H7 (cell line): ENCODE measurements at regions not wholly inside any gene's neighbourhood (a gene's known extent, or its start where the extent isn't known, plus 50 kb on each side); places are given as distances from the start of the nearest gene placed in this dataset.

Experiments
- DNase-seq: peaks from one replicate; pipeline ENCODE4 v3.0.0; 2012
- H3K27me3 ChIP-seq: 2 replicates; pipeline ENCODE4 v1.6.0; 2011; ENCODE audit warnings: mild to moderate bottlenecking, low read length; ENCODE audit not compliant: control insufficient read depth, insufficient read depth
- H3K36me3 ChIP-seq: replicated peaks from 2 replicates; pipeline ENCODE4 v1.5.1; 2011; ENCODE audit warnings: low read length; ENCODE audit not compliant: control insufficient read depth, insufficient read depth
- H3K4me3 ChIP-seq: 2 replicates; pipeline ENCODE4 v1.5.1; 2011; ENCODE audit warnings: low read depth, mild to moderate bottlenecking, control low read depth, low read length, moderate library complexity; ENCODE audit not compliant: insufficient read depth

DNA sequence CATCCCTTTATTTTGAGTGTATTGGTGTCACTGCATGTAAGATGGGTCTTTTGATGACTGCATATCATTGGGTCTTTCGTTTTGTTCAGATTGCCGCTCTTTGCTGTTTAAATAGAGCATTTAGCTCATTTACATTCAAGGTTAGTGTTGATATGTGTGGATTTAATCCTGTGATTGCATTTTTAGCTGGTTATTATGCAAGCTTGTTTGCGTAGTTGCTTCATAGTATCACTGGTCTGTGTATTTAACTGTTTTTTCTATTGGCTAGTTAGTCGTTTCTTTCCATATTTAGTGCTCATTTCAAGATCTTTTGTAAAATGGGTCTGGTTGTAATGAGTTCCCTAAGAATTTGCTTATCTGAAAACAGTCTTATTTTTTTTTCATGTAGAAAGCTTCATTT lies 1170.6 kb upstream of the SEL1L start:
- Histone ChIP-seq H3K4me3 (no peak overlapping the region), H3K27me3 (no peaks in the 10 kb centered on the region), H3K36me3 (no peaks in the 10 kb centered on the region)
- DNase-seq, result no peak

DNA sequence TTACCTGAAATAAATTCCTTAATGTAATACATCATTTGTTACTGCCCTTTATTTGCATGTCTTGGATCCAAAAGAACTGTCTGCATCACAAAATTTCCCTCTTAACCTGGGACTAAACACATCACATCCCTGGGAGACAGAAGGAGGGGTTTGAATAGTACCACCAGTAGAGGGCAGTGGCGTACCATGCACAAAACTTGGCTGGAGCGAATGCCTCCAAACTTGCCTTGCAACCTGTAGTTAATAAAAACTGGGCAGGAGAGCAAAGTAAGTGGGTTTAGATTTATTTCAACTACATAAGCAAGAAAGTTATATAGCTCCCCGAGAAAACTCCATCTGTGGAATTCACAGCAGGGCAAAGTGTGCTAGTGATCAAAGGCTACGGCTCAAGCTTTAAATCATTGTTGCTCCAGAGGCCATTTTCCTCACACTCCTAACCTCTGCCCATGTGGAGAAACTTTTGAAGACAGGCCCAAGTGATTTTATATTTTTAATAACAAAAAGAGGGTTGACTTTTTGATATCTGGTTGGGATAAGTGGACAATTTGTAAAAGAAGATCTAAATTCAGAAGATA lies 1176.7 kb upstream of the SEL1L start:
- no peaks in the 10 kb centered on the region for H3K36me3 ChIP-seq
- peak; percentile 8 for DNase-seq
- H3K27me3 ChIP-seq, result no peaks in the 10 kb centered on the region
- no peak overlapping the region for H3K4me3 ChIP-seq

DNA sequence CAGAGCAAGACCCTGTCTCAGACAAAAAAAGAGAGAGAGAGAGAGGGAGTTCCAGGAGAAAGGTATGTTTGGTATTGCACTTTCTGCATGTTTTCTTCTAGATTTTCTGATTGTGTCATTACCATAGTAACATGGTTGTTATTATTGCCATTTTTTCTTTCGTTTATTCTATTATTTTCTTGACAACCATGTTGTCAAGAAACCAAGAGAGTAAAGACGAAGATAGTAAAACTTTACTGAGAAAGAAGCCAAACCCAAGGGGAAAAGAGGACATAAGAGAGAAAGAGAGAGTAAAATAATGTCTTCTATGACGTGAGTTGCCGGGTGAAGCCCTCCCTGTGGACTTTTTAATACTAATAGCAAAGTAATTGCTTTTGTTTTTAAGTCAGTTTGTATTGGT lies 1186.0 kb upstream of the SEL1L start:
- no peak for DNase-seq
- no peaks in the 10 kb centered on the region for H3K36me3 ChIP-seq
- H3K27me3 ChIP-seq, result no peaks in the 10 kb centered on the region
- H3K4me3 ChIP-seq, result no peak overlapping the region

DNA sequence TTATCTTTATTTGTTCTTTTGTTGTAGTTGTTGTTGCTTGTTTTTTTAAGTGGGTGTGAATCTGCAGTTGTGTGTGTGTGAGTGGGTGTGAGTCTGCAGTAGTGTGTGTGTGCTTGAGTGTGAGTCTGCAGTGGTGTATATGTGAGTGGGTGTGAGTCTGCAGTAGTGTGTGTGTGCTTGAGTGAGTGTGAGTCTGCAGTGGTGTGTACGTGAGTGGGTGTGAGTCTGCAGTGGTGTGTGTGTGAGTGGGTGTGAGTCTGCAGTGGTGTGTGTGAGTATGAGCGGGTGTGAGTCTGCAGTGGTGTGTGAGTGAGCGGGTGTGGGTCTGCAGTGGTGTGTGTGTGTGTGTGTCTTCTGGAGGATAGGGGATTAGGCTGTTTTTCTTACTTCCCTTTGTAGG lies 1186.8 kb upstream of the SEL1L start:
- H3K4me3 ChIP-seq, result no peak overlapping the region
- H3K36me3 ChIP-seq, result no peaks in the 10 kb centered on the region
- no peaks in the 10 kb centered on the region for H3K27me3 ChIP-seq
- DNase-seq, result no peak

DNA sequence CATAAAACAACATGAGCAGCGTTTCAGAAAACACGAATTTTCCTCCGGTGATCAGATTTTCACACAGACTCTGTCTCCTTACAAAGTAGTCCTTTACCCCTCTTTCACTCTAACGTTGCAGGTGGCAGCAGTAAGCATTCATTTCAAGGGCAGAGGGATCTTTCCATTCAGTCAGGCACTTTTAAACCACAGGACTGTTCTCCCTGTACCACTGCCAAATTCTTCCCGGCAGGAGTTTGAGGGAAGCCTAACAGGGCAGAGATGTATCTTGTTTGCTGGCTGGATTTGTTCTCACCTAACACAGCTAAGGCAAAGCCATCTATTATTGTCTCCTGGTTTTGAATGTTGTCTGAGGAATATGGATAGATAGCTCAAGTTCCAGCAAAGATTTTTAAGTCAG lies 1187.3 kb upstream of the SEL1L start:
- no peak for DNase-seq
- no peaks in the 10 kb centered on the region for H3K27me3 ChIP-seq
- H3K4me3 ChIP-seq, result no peak overlapping the region
- no peaks in the 10 kb centered on the region for H3K36me3 ChIP-seq

DNA sequence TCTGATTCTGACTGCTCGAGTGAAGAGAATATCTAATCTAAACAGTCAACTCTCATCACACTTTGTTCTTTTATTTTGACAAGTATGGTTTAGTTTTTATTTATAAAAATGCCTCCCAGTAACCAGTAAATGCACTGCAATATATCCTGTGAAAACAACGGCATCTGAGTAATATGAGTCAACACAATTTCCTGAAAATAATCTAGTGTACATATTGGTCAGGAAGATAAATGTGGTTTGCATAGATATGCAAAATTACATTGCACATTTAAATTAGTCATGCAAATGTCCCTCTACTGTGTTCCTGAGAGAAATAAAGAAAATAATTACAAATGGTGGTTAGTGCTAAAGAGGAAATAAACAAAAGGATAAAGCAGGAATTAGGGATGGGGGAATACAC lies 1190.7 kb upstream of the SEL1L start:
- no peaks in the 10 kb centered on the region for H3K27me3 ChIP-seq
- H3K4me3 ChIP-seq, result no peak overlapping the region
- no peaks in the 10 kb centered on the region for H3K36me3 ChIP-seq
- no peak for DNase-seq

DNA sequence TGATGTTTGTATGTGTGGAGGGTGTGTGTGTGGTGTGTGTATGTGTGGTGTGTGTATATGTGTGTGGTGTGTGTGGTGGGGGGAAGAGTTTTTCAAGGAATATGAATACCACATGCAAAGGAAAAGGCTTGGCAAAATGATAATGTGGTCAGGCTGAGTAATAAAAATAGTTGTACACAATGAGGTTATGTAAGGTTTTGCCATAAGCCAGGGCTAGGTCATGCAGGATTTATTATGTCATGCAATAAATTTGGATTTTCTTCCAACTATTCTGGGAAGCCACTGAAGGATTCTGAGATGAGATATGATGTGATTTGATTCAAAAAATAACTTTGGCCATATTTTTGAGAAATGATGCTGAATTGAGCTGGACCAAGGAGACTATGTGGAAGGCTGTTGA lies 1191.6 kb upstream of the SEL1L start:
- Histone ChIP-seq H3K4me3 (no peak overlapping the region), H3K27me3 (no peaks in the 10 kb centered on the region), H3K36me3 (no peaks in the 10 kb centered on the region)
- DNase-seq, result no peak

DNA sequence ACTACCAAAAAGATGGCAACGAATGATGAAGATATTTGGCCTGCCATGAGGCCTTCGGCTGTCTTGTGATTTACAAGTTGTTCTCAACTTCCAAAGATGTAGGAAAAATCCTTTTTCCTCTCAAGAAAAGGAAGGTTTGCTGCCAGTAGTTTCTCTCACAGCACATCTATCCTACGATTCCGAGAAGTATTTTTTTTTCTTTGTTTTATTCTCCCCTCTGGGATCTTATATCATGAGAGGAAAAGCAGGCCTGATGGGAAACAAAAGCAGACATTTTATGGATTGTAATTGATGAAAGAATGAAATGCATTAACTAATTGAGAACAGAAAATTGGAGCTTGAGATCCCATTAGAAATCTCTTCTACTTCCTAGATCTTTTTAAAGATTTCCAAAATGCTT lies 1197.9 kb upstream of the SEL1L start:
- H3K4me3 ChIP-seq, result no peak overlapping the region
- H3K36me3 ChIP-seq, result no peaks in the 10 kb centered on the region
- H3K27me3 ChIP-seq, result no peaks in the 10 kb centered on the region
- DNase-seq, result no peak

DNA sequence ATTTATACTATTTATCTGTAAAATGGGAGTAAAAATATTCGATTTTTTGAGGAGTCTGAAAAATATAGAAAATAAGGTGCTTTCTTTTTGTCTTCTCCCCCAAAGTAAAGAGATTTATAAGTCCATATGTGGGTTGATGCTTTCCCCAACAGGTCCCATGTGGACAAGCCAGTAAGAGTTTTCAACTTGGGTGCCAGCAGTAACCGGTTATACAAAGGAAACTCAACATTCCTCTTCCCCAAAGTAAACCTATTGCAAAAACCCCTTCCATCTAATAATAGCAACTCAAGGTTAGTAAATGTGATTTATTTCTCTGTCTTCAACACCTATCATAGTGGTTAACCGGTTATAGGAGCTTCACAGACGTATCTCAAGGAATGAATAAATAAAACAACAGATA lies 1206.9 kb upstream of the SEL1L start:
- Histone ChIP-seq H3K4me3 (no peak overlapping the region), H3K36me3 (no peaks in the 10 kb centered on the region), H3K27me3 (no peaks in the 10 kb centered on the region)
- DNase-seq, result no peak

DNA sequence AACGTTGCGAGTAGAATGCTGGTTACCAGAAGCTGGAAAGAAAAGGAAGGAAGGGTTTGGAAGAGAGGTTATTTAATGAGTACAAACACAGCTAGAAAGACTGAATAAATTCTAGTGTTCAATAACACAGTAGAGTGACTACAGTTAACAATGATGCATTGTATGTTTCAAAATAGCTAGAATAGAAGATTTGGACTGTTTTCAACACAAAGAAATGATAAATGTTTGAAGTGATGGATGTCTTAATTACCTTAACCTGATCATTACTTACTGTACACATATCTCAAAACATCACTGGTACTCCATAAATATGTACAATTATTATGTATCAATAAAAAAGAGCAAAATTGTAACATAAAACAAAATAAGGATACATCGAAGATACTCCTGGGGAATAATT lies 1221.8 kb upstream of the SEL1L start:
- no peaks in the 10 kb centered on the region for H3K27me3 ChIP-seq
- DNase-seq, result no peak
- H3K4me3 ChIP-seq, result no peak overlapping the region
- no peaks in the 10 kb centered on the region for H3K36me3 ChIP-seq

DNA sequence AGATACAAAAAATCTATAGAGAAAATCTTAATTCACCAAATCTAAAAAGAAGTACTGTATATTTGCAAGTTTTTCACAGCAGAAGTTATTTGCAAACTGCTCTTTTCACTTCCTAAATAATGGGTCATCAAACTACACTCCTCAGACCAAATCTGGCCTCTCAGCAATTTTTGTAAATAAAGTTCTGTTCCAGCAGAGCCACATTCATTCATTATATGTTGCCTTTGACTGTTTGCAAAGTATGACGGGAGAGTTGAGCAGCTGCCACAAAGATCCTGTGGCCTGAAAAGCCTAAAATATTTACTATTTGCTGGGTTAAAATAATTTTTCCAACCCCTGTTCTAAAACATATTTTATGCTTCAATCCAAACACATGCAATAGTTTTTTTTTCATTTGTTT lies 1222.3 kb upstream of the SEL1L start:
- Histone ChIP-seq H3K27me3 (no peaks in the 10 kb centered on the region), H3K36me3 (no peaks in the 10 kb centered on the region), H3K4me3 (no peak overlapping the region)
- no peak for DNase-seq

DNA sequence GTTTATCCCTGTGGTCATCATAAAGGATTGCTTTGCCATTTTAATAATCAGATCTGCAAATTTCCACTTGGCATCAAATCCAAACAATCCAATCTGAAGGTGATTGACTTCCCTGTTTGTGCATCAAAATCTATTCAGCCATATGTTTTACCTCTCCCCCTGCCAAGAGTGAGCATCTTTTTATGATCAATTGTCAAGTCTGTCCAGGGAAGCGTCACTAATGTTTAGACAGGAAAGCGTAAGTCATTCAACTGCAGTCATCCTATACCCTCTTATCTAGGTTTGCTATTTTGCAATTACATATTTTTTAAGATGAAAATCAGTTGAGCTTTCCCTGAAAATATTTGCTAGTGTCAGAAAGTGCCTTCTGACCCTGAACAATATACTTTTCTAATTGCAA lies 1224.1 kb upstream of the SEL1L start:
- H3K27me3 ChIP-seq, result no peaks in the 10 kb centered on the region
- no peaks in the 10 kb centered on the region for H3K36me3 ChIP-seq
- DNase-seq, result no peak
- no peak overlapping the region for H3K4me3 ChIP-seq

DNA sequence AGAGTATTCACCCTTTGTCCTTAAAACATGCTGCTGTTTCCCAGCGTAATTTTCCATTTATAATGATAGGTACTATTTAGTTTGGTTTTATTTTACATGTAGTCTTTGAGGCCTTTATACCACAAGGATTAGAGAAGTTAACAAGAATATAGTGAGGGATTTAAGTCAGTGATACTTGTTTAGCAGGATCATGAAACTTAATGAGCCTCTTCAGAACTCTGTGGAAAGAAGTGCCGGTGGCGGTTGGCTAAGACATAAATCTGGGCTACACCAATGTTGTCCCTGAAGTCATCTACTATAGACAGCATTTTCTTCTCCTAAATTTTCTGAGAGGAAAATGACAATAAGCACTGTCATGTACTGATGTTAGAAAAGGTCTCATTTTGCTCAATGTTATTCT lies 1226.0 kb upstream of the SEL1L start:
- DNase-seq, result no peak
- Histone ChIP-seq H3K4me3 (no peak overlapping the region), H3K27me3 (no peaks in the 10 kb centered on the region), H3K36me3 (no peaks in the 10 kb centered on the region)

DNA sequence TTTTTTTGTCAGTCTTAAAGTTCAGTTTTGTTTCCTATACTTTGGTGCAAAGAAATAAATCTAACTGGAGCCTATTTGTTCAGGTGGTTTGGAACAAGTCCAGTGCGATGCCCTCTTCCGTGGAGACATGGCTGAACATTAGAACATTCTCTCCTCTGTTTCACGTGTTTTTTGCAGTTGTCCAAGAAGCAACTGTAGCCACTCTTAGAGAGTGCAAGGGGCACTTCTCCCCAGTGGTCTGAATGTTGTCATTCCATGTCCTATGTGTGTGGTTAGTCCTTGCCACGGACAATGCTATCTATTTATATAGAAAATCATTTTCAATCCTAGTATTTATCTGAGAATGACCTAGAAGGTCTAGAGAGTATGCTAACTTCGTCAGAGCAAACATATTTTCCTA lies 1232.5 kb upstream of the SEL1L start:
- no peaks in the 10 kb centered on the region for H3K36me3 ChIP-seq
- no peaks in the 10 kb centered on the region for H3K27me3 ChIP-seq
- H3K4me3 ChIP-seq, result no peak overlapping the region
- no peak for DNase-seq

DNA sequence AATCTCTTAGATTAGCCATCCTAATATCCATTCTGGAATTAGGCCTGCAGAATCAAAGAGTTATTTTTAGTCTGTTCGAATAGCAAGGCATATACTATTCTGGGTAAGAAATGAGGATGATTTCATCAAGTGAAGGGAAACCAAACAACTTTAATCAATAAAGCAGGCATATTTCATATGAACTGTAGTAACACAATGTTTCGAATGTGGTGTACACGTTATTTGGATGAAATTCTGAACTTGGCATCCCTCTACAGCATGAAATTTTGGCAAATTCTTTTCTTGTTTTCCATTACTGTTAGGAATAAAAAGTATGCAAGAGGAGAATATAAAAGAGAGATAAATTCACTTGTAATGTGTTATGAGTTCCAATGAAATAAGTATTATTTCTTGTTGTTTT lies 1233.3 kb upstream of the SEL1L start:
- no peak for DNase-seq
- Histone ChIP-seq H3K27me3 (no peaks in the 10 kb centered on the region), H3K4me3 (no peak overlapping the region), H3K36me3 (no peaks in the 10 kb centered on the region)

DNA sequence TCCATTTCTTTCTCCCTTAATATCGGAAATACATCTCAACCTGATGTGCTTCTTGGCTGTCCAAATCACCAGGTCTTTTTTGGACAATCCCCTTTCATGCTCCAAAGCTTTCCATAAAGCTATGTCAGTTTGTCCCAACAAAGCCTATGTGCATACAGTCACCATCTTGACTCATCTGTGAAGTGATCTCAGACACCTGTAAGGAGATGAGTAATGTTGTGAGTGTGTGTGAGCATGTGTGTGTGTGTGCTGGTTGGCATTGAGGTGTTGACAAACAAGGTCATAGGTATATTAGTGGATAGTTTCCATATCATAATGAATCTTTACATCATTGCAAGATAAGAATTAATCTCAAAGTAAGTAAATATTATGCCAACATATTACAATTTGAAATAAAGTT lies 1243.3 kb upstream of the SEL1L start:
- Histone ChIP-seq H3K36me3 (no peaks in the 10 kb centered on the region), H3K4me3 (no peak overlapping the region), H3K27me3 (no peaks in the 10 kb centered on the region)
- no peak for DNase-seq
